Left lung (tissue), 4 donors: ENCODE measurements at regions not wholly inside any gene's neighbourhood (a gene's known extent, or its start where the extent isn't known, plus 50 kb on each side); places are given as distances from the start of the nearest gene placed in this dataset.

Experiments used
- ATAC-seq: fragments of 200-7000 bp; cut with Tn5 transposase; one replicate; pipeline ENCODE4 v1.9.1; 2020; ENCODE audit warnings: moderate library complexity
- DNase-seq, 4 donors: peaks; one replicate each; pipeline ENCODE4 v3.0.0-alpha.2; 2013 to 2020
- H3K27ac ChIP-seq, 2 donors: fragments of 200-600 bp; sonication (generic) in 1 of 2; one replicate each; pipeline versions ENCODE4 v1.5.0 to v1.8.0; 2020 to 2021
- H3K27me3 ChIP-seq, 2 donors: fragments of 200-600 bp; sonication (generic) in 1 of 2; one replicate each; pipeline versions ENCODE4 v1.5.0 to v1.8.0; 2020 to 2021
- H3K36me3 ChIP-seq, 2 donors: fragments of 200-600 bp; sonication (generic) in 1 of 2; one replicate each; pipeline versions ENCODE4 v1.5.0 to v1.8.0; 2020 to 2021
- H3K4me1 ChIP-seq, 2 donors: fragments of 200-600 bp; one replicate each; pipeline ENCODE4 v1.8.0; 2021
- H3K4me3 ChIP-seq, 2 donors: fragments of 200-600 bp; sonication (generic) in 1 of 2; one replicate each; pipeline versions ENCODE4 v1.5.0 to v1.8.0; 2020 to 2021; ENCODE audit warnings: mild to moderate bottlenecking in 1 of 2
- H3K9me3 ChIP-seq, 2 donors: fragments of 200-600 bp; sonication (generic) in 1 of 2; one replicate each; pipeline versions ENCODE4 v1.5.0 to v1.8.0; 2020 to 2021
- CTCF ChIP-seq, 2 donors: fragments of 200-600 bp; sonication (generic) in 1 of 2; IDR thresholded peaks; one replicate each; pipeline versions ENCODE4 v1.5.0 to v1.8.0; 2021; ENCODE audit warnings: antibody characterized with exemption in 2 of 2
- intact Hi-C, 2 donors: fragments of 100-400 bp; cut with DNase I; formaldehyde crosslinking; loops; one replicate each; pipeline versions ENCODE4 v1.11.2 to v1.14.2; 2022
- donor health status: DM: no; HTN: yes; CAD: no.
- donor health status: DM: no; HTN: no; CAD: no.

GRCh38 chr10:112880633-112881530 is 69.2 kb upstream of the TCF7L2 start:
- no peak overlapping the region for H3K27ac ChIP-seq
- no peaks in the 10 kb centered on the region for H3K27me3 ChIP-seq
- H3K4me1 ChIP-seq, result peaks cover 0 to 2% of the 10 kb centered on the region in 2 donors
- ATAC-seq (no peak), DNase-seq (no peak)
- intact Hi-C loops, result no loop called here
- H3K9me3 ChIP-seq, result no peaks in the 10 kb centered on the region
- H3K4me3 ChIP-seq, result no peak overlapping the region
- no peak for TF ChIP-seq CTCF (IDR thresholded peaks at IDR 0.05)
- no peaks in the 10 kb centered on the region for H3K36me3 ChIP-seq

DNA sequence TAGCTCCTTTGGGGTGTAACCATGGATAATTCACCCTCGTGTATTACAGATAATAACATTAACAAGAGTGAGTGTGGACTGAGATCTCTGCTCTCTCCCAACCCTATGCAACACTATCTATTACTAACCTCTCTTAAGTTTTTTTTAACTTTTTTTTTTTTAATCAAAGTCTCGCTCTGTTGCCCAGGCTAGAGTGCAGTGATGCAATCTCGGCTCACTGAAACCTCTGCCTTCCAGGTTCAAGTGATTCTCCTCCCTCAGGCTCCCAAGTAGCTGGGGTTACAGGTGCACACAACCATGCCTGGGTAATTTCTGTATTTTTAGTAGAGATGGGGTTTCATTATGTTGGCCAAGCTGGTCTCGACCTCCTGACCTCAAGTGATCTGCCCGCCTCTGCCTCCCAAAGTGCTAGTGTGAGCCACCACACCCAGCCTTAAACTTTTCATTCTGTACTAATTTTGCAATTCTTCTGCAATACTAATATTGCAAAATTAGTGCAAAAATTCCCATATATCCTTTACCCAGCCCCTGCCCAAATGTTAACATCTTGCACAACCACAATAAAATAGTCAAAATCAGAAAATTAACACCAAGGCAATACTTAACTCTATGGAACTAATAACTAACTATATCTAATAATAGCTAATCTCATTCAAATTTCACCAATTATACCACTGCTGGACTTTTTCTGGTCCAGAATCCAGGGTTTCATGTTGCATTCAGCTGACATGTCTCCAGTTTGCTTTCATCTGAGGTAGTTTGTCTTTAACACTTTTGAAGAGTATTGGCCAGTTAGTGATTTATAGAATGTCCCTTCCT is 66.5 kb upstream of the TCF7L2 start:
- Histone ChIP-seq H3K4me1 (no peaks in the 10 kb centered on the region), H3K4me3 (no peak overlapping the region), H3K36me3 (no peaks in the 10 kb centered on the region), H3K9me3 (no peaks in the 10 kb centered on the region), H3K27ac (no peak overlapping the region), H3K27me3 (no peaks in the 10 kb centered on the region)
- intact Hi-C loops, result no loop called here
- TF ChIP-seq CTCF (IDR thresholded peaks at IDR 0.05), result no peak
- ATAC-seq (no peak), DNase-seq (no peak)

DNA sequence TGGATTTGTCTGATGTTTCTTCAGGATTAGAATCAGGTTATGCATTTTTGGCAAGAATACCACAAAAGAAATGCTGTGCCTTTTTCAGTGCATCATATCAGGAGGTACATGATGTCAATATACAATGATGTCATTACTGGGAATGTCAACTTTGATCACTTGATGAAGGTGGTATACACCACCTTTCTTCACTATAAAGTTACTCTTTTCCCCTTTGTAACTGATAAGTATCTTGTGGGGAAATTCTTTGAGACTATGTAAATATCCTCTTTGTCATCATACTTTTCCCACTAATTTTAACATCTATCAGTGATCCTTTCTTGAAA is 65.9 kb upstream of the TCF7L2 start:
- Histone ChIP-seq H3K27ac (no peak overlapping the region), H3K4me3 (no peak overlapping the region), H3K36me3 (no peaks in the 10 kb centered on the region), H3K27me3 (no peaks in the 10 kb centered on the region), H3K9me3 (no peaks in the 10 kb centered on the region), H3K4me1 (no peaks in the 10 kb centered on the region)
- TF ChIP-seq CTCF (IDR thresholded peaks at IDR 0.05), result no peak
- DNase-seq (no peak), ATAC-seq (no peak)
- intact Hi-C loops, result no loop called here

GRCh38 chr10:112886463-112886862 is 63.6 kb upstream of the TCF7L2 start:
- no peaks in the 10 kb centered on the region for H3K27me3 ChIP-seq
- TF ChIP-seq CTCF (IDR thresholded peaks at IDR 0.05), result no peak
- H3K27ac ChIP-seq, result no peak overlapping the region
- H3K9me3 ChIP-seq, result no peaks in the 10 kb centered on the region
- no peak for ATAC-seq
- H3K4me3 ChIP-seq, result no peak overlapping the region
- no peaks in the 10 kb centered on the region for H3K36me3 ChIP-seq
- intact Hi-C loops, result no loop called here
- no peaks in the 10 kb centered on the region for H3K4me1 ChIP-seq
- no peak for DNase-seq

- peaks cover 0 to 3% of the 10 kb centered on the region in 2 donors for H3K9me3 ChIP-seq
- H3K27me3 ChIP-seq, result no peaks in the 10 kb centered on the region
- TF ChIP-seq CTCF (IDR thresholded peaks at IDR 0.05), result no peak
- H3K27ac ChIP-seq, result no peak overlapping the region
- no peak for ATAC-seq
- no peak for DNase-seq
- no peak overlapping the region for H3K4me3 ChIP-seq
- no peaks in the 10 kb centered on the region for H3K36me3 ChIP-seq
- intact Hi-C loops, result no loop called here
- H3K4me1 ChIP-seq, result no peaks in the 10 kb centered on the region
Measured at GRCh38 chr10:112887968-112888367, 62.1 kb upstream of the TCF7L2 start.
